ENCODE measurements at regions not wholly inside any gene's neighbourhood (a gene's known extent, or its start where the extent isn't known, plus 50 kb on each side); places are given as distances from the start of the nearest gene placed in this dataset.
"Not testable (repeated sequence)": the region's sequence is repeated elsewhere in the genome, so short reads cannot be mapped to it uniquely, and the experiment has no call there.

- DNase-seq (ENCODE audit: low spot score): no peak
These were observed 91.0 kb upstream of the GNAQ start for GRCh38 chr9:78122631-78123030.

GRCh38 chr9:78121488-78121887 lies 89.9 kb upstream of the GNAQ start:
- peak; percentile 79 for DNase-seq (ENCODE audit: low spot score)

GRCh38 chr9:78118742-78119473 lies 87.3 kb upstream of the GNAQ start:
- DNase-seq (ENCODE audit: low spot score): no peak

- DNase-seq (ENCODE audit: low spot score): no peak
These were observed 83.5 kb upstream of the GNAQ start for GRCh38 chr9:78115073-78115472.

GRCh38 chr9:78114581-78114980 lies 83.0 kb upstream of the GNAQ start:
- no peak for DNase-seq (ENCODE audit: low spot score)

GRCh38 chr9:78112406-78112805 lies 80.8 kb upstream of the GNAQ start:
- no peak for DNase-seq (ENCODE audit: low spot score)

GRCh38 chr9:78112004-78112403 lies 80.4 kb upstream of the GNAQ start:
- no peak for DNase-seq (ENCODE audit: low spot score)

GRCh38 chr9:78109075-78109474 lies 77.5 kb upstream of the GNAQ start:
- DNase-seq (ENCODE audit: low spot score): no peak

- DNase-seq (ENCODE audit: low spot score): not testable (repeated sequence)
These were observed 75.0 kb upstream of the GNAQ start for GRCh38 chr9:78106586-78106985.

- DNase-seq (ENCODE audit: low spot score): no peak
These were observed 72.4 kb upstream of the GNAQ start for GRCh38 chr9:78103971-78104433.

GRCh38 chr9:78101247-78101646 lies 69.6 kb upstream of the GNAQ start:
- DNase-seq (ENCODE audit: low spot score): no peak

GRCh38 chr9:78097541-78097940 lies 65.9 kb upstream of the GNAQ start:
- peak; percentile 77 for DNase-seq (ENCODE audit: low spot score)

- no peak for DNase-seq (ENCODE audit: low spot score)
These were observed 60.1 kb upstream of the GNAQ start for GRCh38 chr9:78091731-78092130.

- no peak for DNase-seq (ENCODE audit: low spot score)
These were observed 57.5 kb upstream of the GNAQ start for GRCh38 chr9:78089111-78089510.

GRCh38 chr9:78088190-78088589 lies 56.6 kb upstream of the GNAQ start:
- DNase-seq (ENCODE audit: low spot score): not testable (repeated sequence)
